Tibial artery (tissue), 4 donors: ENCODE measurements at regions not wholly inside any gene's neighbourhood (a gene's known extent, or its start where the extent isn't known, plus 50 kb on each side); places are given as distances from the start of the nearest gene placed in this dataset.
"Not testable (repeated sequence)": the region's sequence is repeated elsewhere in the genome, so short reads cannot be mapped to it uniquely, and the experiment has no call there.

Source experiments
- DNase-seq, 2 donors: peaks; one replicate each; pipeline ENCODE4 v3.0.0-alpha.2; 2019
- H3K27ac ChIP-seq, 2 donors: fragments of 200-600 bp; sonication (generic) in 1 of 2; 1 replicate in 1 of 2; 2 replicates in 1 of 2; pipeline ENCODE4 v1.5.1; 2018 to 2019; ENCODE audit warnings: mild to moderate bottlenecking in 1 of 2
- H3K27me3 ChIP-seq, 2 donors: fragments of 200-600 bp; sonication (generic) in 1 of 2; one replicate each; pipeline versions ENCODE4 v1.5.1 to v1.6.0; 2016 to 2019
- H3K36me3 ChIP-seq, 3 donors: fragments of 200-600 bp; sonication (generic) in 2 of 3; one replicate each; pipeline ENCODE4 v1.5.1; 2016 to 2019; ENCODE audit warnings: mild to moderate bottlenecking in 2 of 3
- H3K4me1 ChIP-seq, 4 donors: fragments of 200-600 bp; sonication (generic) in 2 of 4; 1 replicate in 3 of 4; 2 replicates in 1 of 4; pipeline ENCODE4 v1.5.1; 2016 to 2019
- H3K4me3 ChIP-seq, 2 donors: fragments of 200-600 bp; sonication (generic) in 1 of 2; 1 replicate in 1 of 2; 2 replicates in 1 of 2; pipeline ENCODE4 v1.5.1; 2018 to 2019; ENCODE audit warnings: mild to moderate bottlenecking in 2 of 2
- H3K9me3 ChIP-seq, 3 donors: fragments of 200-600 bp; sonication (generic) in 1 of 3; one replicate each; pipeline ENCODE4 v1.5.1; 2016 to 2019
- CTCF ChIP-seq, 2 experiments: fragments of 200-600 bp in 1 of 2; fragments of 450-650 bp in 1 of 2; IDR thresholded peaks; one replicate each; pipeline ENCODE4 v1.5.1; 2017 to 2019; ENCODE audit warnings: antibody characterized with exemption in 2 of 2, mild to moderate bottlenecking in 1 of 2, moderate library complexity in 1 of 2
- intact Hi-C: fragments of 100-400 bp; cut with DNase I; formaldehyde crosslinking; loops from one replicate; pipeline ENCODE4 v1.15.0; 2023; ENCODE audit warnings: low total_unique reads

- intact Hi-C loops, result no loop called here
- Histone ChIP-seq H3K36me3 (no peaks in the 10 kb centered on the region), H3K4me3 (no peak overlapping the region), H3K27me3 (no peaks in the 10 kb centered on the region), H3K27ac (no peak overlapping the region), H3K4me1 (no peaks in the 10 kb centered on the region), H3K9me3 (no peaks in the 10 kb centered on the region)
- no peak for TF ChIP-seq CTCF (IDR thresholded peaks at IDR 0.05)
- DNase-seq, result no peak
Observed at GRCh38 chr9:106481013-106481609, 381.9 kb upstream of the ZNF462 start.

- H3K27me3 ChIP-seq, result no peaks in the 10 kb centered on the region
- no peak for DNase-seq
- no peaks in the 10 kb centered on the region for H3K4me1 ChIP-seq
- H3K9me3 ChIP-seq, result no peaks in the 10 kb centered on the region
- no peaks in the 10 kb centered on the region for H3K36me3 ChIP-seq
- H3K27ac ChIP-seq, result no peak overlapping the region
- intact Hi-C loops, result no loop called here
- no peak overlapping the region for H3K4me3 ChIP-seq
- TF ChIP-seq CTCF (IDR thresholded peaks at IDR 0.05), result no peak
Observed at GRCh38 chr9:106482733-106483132, 380.2 kb upstream of the ZNF462 start.

GRCh38 chr9:106486685-106487084 is 376.3 kb upstream of the ZNF462 start:
- TF ChIP-seq CTCF (IDR thresholded peaks at IDR 0.05), result no peak
- Histone ChIP-seq H3K9me3 (no peaks in the 10 kb centered on the region), H3K4me1 (no peaks in the 10 kb centered on the region), H3K4me3 (no peak overlapping the region), H3K27me3 (no peaks in the 10 kb centered on the region), H3K36me3 (no peaks in the 10 kb centered on the region), H3K27ac (no peak overlapping the region)
- DNase-seq, result no peak
- intact Hi-C loops, result no loop called here

- Histone ChIP-seq H3K4me1 (no peaks in the 10 kb centered on the region), H3K27ac (no peak overlapping the region), H3K36me3 (no peaks in the 10 kb centered on the region), H3K27me3 (no peaks in the 10 kb centered on the region), H3K9me3 (no peaks in the 10 kb centered on the region), H3K4me3 (no peak overlapping the region)
- DNase-seq, result no peak
- intact Hi-C loops, result no loop called here
- no peak for TF ChIP-seq CTCF (IDR thresholded peaks at IDR 0.05)
Observed at GRCh38 chr9:106487266-106487665, 375.7 kb upstream of the ZNF462 start.

GRCh38 chr9:106492126-106492525 is 370.8 kb upstream of the ZNF462 start:
- H3K9me3 ChIP-seq, H3K27me3 ChIP-seq, H3K36me3 ChIP-seq, H3K27ac ChIP-seq, H3K4me3 ChIP-seq, H3K4me1 ChIP-seq, intact Hi-C loops, DNase-seq: not testable (repeated sequence)

GRCh38 chr9:106500171-106500570 is 362.8 kb upstream of the ZNF462 start:
- Histone ChIP-seq H3K4me1 (no peaks in the 10 kb centered on the region), H3K27ac (no peak overlapping the region), H3K9me3 (no peaks in the 10 kb centered on the region), H3K36me3 (no peaks in the 10 kb centered on the region), H3K4me3 (no peak overlapping the region), H3K27me3 (no peaks in the 10 kb centered on the region)
- intact Hi-C loops, result no loop called here
- TF ChIP-seq CTCF (IDR thresholded peaks at IDR 0.05), result no peak
- DNase-seq, result no peak

GRCh38 chr9:106501210-106501609 is 361.8 kb upstream of the ZNF462 start:
- DNase-seq, H3K4me3 ChIP-seq, H3K9me3 ChIP-seq, H3K4me1 ChIP-seq, intact Hi-C loops, H3K36me3 ChIP-seq, H3K27ac ChIP-seq, H3K27me3 ChIP-seq: not testable (repeated sequence)
